D721Med (cell line): ENCODE measurements at regions not wholly inside any gene's neighbourhood (a gene's known extent, or its start where the extent isn't known, plus 50 kb on each side); places are given as distances from the start of the nearest gene placed in this dataset.
"Not testable (repeated sequence)": the region's sequence is repeated elsewhere in the genome, so short reads cannot be mapped to it uniquely, and the experiment has no call there.

Experiments
- DNase-seq: peaks from one replicate; pipeline ENCODE4 v3.0.0; 2011; ENCODE audit warnings: low spot score; ENCODE audit not compliant: insufficient read length
- FAIRE-seq: peaks from 2 replicates; lab custom pipeline; 2011; peaks lifted over from hg19 to GRCh38; lab: Jason Lieb, UNC
- CTCF ChIP-seq: IDR thresholded peaks from 2 replicates; pipeline ENCODE4 v1.5.1; 2012; ENCODE audit warnings: mild to moderate bottlenecking, control low read depth; ENCODE audit not compliant: insufficient read depth; ENCODE audit errors: missing control alignments

GRCh38 chr2:242056026-242056425 lies 186.5 kb downstream of the RTP5 start:
- TF ChIP-seq CTCF, result no peak
- no peak for DNase-seq
- no peak for FAIRE-seq

- FAIRE-seq (no peak), DNase-seq (no peak)
- no peak for TF ChIP-seq CTCF
These were observed 187.3 kb downstream of the RTP5 start for GRCh38 chr2:242056785-242057184.

- FAIRE-seq (no peak), DNase-seq (no peak)
- TF ChIP-seq CTCF, result no peak
These were observed 188.0 kb downstream of the RTP5 start for GRCh38 chr2:242057379-242058040.

GRCh38 chr2:242058116-242058680 lies 188.7 kb downstream of the RTP5 start:
- FAIRE-seq, result no peak
- no peak for DNase-seq
- no peak for TF ChIP-seq CTCF

GRCh38 chr2:242059566-242059965 lies 190.0 kb downstream of the RTP5 start:
- FAIRE-seq, result no peak
- no peak for TF ChIP-seq CTCF
- DNase-seq, result no peak

- FAIRE-seq (no peak), DNase-seq (no peak)
- no peak for TF ChIP-seq CTCF
These were observed 190.8 kb downstream of the RTP5 start for GRCh38 chr2:242060212-242060835.

- FAIRE-seq, DNase-seq: not testable (repeated sequence)
These were observed 192.4 kb downstream of the RTP5 start for GRCh38 chr2:242061930-242062329.
